HL-60/S4 (cell line): ENCODE measurements at regions not wholly inside any gene's neighbourhood (a gene's known extent, or its start where the extent isn't known, plus 50 kb on each side); places are given as distances from the start of the nearest gene placed in this dataset.

ENCODE experiments used
- in situ Hi-C: fragments of 300-500 bp; cut with MboI; formaldehyde crosslinking; loops from 2 replicates; pipeline ENCODE4 v1.14.3; 2022; ENCODE audit warnings: low sequenced_read_pairs

- in situ Hi-C loops: no loop called here
Observed at GRCh38 chr15:39161096-39161495, 419.8 kb upstream of the THBS1 start.

GRCh38 chr15:39165020-39165706, 415.7 kb upstream of the THBS1 start:
- in situ Hi-C loops: no loop called here

- in situ Hi-C loops: no loop called here
Observed at GRCh38 chr15:39167164-39168058, 413.5 kb upstream of the THBS1 start.

GRCh38 chr15:39171944-39172368, 408.9 kb upstream of the THBS1 start:
- in situ Hi-C loops: no loop called here

- in situ Hi-C loops: no loop called here
Observed at GRCh38 chr15:39172380-39173281, 408.2 kb upstream of the THBS1 start.

- in situ Hi-C loops: no loop called here
Observed at GRCh38 chr15:39173426-39173825, 407.5 kb upstream of the THBS1 start.

- in situ Hi-C loops: no loop called here
Observed at GRCh38 chr15:39174332-39174731, 406.5 kb upstream of the THBS1 start.

- in situ Hi-C loops: no loop called here
Observed at GRCh38 chr15:39176030-39176429, 404.8 kb upstream of the THBS1 start.

- in situ Hi-C loops: no loop called here
Observed at GRCh38 chr15:39177561-39177960, 403.3 kb upstream of the THBS1 start.

- in situ Hi-C loops: no loop called here
Observed at GRCh38 chr15:39180030-39180429, 400.8 kb upstream of the THBS1 start.

- in situ Hi-C loops: no loop called here
Observed at GRCh38 chr15:39180483-39180933, 400.4 kb upstream of the THBS1 start.

GRCh38 chr15:39181056-39181747, 399.7 kb upstream of the THBS1 start:
- in situ Hi-C loops: no loop called here

GRCh38 chr15:39181940-39182339, 398.9 kb upstream of the THBS1 start:
- in situ Hi-C loops: no loop called here

- in situ Hi-C loops: no loop called here
Observed at GRCh38 chr15:39183164-39183881, 397.6 kb upstream of the THBS1 start.

GRCh38 chr15:39184701-39185390, 396.0 kb upstream of the THBS1 start:
- in situ Hi-C loops: no loop called here

GRCh38 chr15:39188314-39188713, 392.6 kb upstream of the THBS1 start:
- in situ Hi-C loops: no loop called here

GRCh38 chr15:39188930-39189329, 391.9 kb upstream of the THBS1 start:
- in situ Hi-C loops: no loop called here

GRCh38 chr15:39191871-39192291, 389.0 kb upstream of the THBS1 start:
- in situ Hi-C loops: no loop called here

GRCh38 chr15:39192351-39192750, 388.5 kb upstream of the THBS1 start:
- in situ Hi-C loops: no loop called here
